ENCODE measurements at regions not wholly inside any gene's neighbourhood (a gene's known extent, or its start where the extent isn't known, plus 50 kb on each side); places are given as distances from the start of the nearest gene placed in this dataset.

DNA sequence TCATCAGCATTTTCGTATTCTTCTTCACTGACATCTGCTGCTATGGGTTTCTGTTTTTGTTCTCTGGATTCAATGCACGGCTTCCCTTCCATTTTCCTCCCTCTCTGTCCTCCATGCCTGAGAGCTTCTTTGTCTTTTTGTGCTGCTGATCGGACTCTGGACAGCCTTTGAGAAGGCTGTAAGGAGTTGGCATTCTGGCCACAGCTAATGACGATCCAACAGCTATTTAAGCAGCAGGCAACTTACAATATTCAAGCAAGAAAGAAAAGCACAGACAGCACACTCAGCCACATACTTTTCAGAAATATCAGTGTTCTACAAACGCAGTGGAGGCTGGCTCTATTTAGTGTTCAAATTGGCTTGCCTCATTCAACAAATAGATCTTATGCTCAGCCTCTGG lies 60.9 kb upstream of the ZC3H12C start:
- DNase-seq, result no peak

DNA sequence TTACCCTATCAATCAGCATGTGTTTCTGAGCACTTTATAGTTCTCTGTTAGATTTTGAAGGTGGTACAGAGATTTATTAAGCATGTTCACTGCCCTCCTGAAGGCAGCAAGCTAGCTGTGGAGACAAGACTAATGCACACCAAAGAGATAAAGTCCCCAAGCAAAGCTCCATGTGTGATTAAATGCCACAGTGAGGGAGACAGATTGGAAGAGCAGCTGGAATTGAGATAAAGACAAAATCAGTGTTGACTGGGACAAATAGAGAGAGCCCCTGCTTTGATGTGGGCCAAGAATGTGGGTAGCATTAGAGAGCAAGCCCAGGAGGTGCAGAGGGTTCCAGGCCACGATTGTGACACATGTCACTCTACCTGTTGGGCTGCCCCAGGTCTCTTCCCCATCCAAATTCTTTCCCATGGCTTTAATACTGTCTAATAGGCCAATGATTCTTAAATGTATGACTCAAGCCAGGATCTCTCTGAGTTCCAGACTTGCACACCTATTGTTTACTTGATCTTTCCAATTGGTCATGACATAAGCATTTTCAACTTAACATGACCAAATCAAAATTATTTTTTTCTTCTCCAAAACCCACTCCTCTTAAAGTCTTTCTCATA lies 60.1 kb upstream of the ZC3H12C start:
- DNase-seq, result no peak

GRCh38 chr11:110034806-110035205 lies 58.4 kb upstream of the ZC3H12C start:
- DNase-seq, result no peak

- no peak for DNase-seq
Measured at GRCh38 chr11:110035357-110035756, 57.8 kb upstream of the ZC3H12C start.

DNA sequence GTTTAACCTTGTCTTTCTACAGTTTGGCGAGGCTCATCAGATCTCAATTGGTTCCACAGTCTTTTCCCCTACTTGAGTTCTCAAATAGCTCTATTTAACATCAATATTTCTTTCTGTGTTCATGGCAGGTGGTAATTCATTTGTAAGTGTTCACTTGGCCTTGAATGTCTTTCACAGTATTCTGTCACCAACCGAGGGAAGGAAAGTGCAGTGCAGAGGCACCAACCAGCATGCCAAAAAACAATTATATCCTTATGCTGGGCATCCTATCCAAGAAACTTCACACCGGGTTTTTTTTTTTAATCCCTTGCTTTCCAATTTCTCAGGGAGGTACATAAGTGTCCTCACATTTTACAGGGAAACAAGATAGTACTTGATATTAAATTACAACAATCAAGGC lies 55.0 kb upstream of the ZC3H12C start:
- no peak for DNase-seq
